NOMO-1 treated with DMSO at 0.1 percent for 48 hours (cell line): ENCODE measurements at regions not wholly inside any gene's neighbourhood (a gene's known extent, or its start where the extent isn't known, plus 50 kb on each side); places are given as distances from the start of the nearest gene placed in this dataset.
A peak's percentile ranks its signal among the peaks of the same experiment; 100 is the strongest.
"Not testable (repeated sequence)": the region's sequence is repeated elsewhere in the genome, so short reads cannot be mapped to it uniquely, and the experiment has no call there.

Source experiments
- DNase-seq: peaks from one replicate; lab custom pipeline; 2025; ENCODE audit not compliant: unreplicated experiment; lab: John Stamatoyannopoulos, UW

DNA sequence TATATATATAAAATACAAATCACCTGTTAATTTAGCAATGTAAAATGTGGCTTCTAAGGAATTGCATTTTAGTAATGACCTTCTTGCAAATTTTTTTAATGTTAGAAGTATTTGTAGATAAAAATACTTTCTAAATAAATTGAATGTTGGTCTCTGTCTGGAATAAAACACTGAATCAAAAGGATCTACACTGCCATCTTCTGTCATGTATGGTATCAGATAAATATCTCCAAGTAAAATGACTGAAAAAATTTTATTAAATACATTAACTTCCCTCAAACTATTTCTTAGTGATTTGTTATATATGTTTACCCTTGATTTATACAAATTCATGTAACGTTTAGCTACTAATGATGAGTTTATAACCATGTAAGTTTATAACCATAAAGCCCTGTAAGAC, 2029.3 kb downstream of the MRPL39 start:
- DNase-seq, result no peak

DNA sequence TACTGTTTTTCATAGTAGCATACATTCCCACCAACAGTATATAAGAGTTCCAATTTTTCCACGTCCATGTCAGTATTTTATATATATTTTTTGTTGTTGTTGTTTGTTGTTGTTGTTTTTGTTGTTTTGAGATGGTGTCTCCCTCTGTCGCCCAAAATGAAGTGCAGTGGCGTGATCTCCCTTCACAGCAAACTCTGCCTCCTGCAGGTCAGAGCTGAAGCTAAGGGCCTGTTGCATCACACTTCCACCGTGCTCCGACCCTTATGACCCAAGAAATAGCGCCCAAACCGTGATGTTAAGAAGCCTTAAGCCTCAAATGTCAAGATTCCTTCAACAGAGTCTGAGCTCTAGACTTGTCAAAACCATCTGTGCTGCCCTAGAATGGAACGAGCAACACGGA, 2032.3 kb downstream of the MRPL39 start:
- DNase-seq, result no peak

DNA sequence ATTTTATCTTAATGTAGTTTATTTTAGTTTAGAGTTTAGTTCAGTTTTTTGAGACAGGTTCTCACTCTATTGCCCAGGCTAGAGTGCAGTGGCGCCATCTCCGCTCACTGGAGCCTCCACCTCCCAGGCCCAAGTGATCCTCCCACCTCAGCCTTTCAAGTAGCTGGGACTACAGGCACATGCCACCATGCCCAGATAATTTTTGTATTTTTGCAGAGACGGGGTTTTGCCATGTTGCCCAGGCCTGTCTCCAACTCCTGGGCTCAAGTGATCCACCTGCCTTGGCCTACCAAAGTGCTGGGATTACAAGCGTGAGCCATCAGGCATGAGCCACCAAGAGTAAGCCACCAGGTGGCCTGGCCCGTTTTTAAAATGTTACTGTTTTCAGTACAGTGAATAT, 2058.4 kb downstream of the MRPL39 start:
- not testable (repeated sequence) for DNase-seq

DNA sequence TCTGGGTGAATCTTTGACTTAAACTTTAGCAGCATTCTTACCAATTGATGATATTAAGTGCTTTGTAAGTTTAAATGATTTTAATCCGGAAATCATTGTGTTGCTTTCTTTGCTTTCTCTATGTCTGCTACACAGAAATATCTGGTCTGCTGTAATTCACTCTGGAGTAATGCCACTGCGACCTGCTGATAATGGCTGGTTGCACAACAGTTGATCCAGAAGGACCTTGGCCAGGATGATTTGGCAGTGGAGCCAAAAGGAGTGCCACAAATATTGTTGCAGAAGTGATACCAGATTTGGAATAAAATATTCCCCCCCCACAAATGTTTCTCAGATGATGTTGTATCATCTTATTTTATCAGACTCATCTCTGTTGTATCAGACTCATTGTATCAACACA, 2063.9 kb downstream of the MRPL39 start:
- DNase-seq, result no peak

DNA sequence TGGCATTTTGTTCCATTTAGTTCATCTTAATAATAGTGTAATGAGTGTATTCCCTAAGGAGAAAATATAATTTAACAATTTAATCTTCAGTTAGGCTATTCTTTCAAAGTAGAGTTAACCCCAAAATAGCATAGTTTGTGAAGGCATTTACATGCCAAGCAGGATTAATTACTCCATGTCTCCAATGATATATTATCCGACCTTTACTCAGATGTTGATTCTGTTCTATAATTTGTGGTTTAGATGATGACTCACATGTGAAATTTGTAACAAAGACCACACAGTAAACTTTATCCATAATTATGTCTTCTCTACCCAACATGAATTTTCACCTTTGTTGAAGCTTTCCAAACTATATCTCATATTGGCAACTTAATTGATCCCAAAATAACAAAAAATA, 2065.2 kb downstream of the MRPL39 start:
- DNase-seq, result peak; percentile 3

DNA sequence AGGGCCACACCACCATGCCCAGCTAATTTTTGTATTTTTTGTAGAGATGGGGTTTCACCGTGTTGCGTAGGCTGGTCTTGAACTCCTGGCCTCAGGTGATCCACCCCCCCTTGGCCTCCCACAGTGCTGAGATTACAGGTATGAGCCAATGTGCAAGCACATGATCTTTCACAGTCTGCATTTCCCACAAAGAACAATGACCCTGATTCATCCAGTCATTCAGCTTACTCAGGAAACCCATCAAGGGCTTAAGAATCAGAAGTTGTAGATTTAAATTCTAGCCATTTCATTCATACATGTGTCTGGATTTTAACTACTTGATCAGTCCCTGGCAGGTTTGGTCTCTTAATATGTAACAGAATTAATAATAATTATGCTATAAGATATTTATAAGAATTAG, 2065.7 kb downstream of the MRPL39 start:
- DNase-seq, result no peak

DNA sequence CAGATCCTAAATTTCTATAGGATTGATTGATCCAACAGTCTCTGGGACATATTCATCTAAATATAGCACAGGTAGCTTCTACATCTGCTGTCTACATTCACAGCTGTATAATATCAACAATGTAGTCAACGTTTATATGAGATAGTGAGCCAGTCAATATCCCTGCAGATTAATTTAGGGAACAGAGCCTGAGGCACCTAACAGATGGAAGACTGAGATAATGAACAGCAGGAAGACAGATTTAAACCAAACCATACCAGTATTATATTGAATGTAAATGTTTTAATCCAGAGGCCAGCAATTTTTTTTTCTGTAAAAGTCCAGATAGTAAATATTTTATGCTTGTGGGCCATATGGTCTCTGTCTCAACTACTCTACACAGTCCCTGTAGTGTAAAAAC, 2072.4 kb downstream of the MRPL39 start:
- DNase-seq, result no peak

DNA sequence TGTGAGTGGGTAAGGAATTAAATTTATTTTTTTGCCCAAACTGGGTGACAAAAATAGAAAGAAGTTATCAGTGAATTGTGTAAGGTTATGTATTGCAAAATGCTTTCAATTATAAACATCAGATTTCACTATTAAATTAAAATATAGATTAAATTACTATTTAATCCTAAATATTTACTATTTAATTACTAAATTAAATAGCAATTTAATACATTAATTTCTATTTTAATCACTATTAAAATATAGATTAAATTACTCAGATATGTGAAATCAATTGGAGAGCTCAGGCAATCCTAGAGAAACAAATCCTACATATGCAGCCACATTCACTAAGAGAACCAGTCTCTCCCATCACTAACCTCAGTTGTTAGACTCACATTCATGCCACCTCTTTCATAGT, 2075.8 kb downstream of the MRPL39 start:
- no peak for DNase-seq

DNA sequence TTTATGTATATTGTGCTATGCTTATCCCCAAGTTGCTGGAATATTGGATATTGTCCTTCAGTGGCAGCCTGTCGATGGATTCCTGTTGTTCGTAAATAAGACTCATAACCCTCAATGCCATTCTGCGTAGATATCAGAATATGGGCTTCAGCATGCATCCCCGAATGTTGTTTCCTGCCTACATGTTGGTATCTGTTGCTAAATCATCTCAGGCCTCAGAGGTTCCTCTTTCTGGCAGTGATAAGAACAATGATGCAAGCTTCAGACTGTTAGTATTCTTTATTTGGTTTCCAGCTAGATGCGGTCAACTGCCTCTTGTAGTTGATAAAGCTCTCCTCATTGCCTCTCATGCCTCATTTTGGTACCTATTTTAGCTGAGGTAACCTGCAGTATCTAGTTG, 2082.6 kb downstream of the MRPL39 start:
- DNase-seq, result peak; percentile 93

DNA sequence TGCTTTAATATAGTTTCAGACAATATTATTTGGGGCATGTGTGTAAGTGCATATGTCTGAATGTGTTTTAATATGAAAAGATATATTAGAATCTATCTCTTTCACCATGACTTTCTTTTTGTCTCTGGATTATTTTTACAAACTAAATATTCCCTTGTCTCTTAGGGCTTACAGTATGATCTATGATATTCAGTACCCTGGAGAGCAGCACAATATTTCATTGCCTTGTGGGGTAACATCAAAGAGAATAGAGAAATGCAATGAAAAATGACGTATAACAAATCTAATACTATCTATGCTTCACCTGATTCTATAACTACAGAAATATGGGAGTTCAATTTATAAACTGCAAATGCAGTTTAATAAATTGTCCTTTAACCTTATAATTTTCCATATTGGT, 2084.5 kb downstream of the MRPL39 start:
- no peak for DNase-seq

DNA sequence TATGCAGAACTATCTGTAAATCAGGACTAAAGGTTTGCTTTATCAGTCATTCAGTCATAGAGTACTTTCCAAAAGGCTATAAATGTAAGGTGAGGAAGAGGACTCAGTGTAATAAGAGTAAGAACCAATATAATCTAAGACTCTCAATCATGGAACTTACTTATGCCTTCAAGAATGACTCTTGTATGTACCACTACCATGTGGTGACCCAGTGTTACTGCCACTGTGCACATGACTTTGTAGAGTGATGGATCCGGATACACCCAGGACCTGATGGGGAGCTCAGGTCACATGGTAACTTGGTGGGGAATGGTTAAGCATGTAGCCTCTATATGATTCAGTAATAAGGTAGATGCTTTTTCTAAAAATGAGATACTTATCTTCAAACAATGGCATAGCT, 2099.8 kb downstream of the MRPL39 start:
- no peak for DNase-seq

DNA sequence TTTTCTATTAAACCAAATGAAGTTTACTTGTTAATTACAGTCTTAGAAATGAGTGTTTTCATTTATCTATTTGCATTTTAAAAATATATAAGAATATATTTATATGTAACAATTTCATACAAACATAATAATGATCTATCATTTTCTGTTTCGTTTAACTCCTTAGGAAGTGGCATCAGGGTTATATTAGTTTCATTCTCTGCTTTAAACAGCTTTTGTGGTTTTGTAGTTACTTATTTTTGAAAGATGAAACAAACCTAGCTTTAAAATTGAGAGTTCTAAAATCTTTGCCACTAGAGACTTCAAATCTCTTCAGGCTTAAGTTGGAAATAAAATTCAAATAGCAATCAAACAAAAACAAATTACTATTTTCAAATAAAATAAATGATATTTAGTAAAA, 2110.6 kb downstream of the MRPL39 start:
- DNase-seq, result no peak

DNA sequence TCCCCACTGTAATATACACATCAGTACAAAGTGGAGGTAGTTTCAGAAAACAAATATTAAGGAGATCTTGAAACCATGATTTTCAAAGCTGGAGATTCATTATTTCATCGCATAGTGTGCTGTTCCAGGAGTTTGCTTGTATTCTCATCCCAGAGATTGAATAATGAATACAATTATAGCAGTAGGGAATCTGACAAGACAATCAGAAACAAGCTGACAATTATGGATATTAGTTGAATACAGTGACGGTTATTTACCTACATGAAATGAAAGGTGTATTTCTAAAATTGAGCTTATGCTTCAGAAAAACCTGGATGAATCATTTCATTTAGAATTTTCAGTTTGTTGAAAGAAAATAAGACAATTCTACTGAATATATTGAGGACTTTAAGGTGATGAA, 2119.0 kb downstream of the MRPL39 start:
- DNase-seq, result no peak

DNA sequence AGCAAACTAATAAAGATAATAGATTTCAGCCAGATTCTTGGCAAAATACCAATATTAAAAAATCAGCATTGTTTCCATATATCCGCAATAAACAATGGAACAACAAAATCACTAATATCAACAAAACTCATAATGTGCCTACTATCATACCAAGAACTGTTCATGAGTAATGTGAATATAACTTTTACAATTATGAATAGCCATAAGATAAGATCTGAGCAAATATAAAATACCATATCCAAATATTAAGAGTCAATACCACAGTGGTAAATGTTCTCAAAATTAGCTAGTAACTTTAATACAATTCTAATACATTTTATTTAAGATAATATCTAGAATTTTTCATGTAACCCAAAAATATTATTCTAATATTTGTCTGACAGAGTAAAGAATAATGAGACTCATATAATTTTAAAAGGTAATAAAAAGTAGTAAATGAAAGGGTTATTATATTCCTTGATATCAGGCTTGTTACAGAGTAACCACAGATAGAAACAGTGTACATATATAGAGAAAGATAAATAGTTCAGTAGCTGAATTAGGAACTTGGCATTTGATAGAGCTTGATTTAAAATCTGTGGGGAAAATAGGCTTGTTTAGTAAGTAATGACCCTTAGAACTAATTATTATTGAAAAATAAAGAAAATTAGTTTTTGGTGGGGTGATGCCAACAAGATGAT, 2126.6 kb downstream of the MRPL39 start:
- DNase-seq, result no peak

DNA sequence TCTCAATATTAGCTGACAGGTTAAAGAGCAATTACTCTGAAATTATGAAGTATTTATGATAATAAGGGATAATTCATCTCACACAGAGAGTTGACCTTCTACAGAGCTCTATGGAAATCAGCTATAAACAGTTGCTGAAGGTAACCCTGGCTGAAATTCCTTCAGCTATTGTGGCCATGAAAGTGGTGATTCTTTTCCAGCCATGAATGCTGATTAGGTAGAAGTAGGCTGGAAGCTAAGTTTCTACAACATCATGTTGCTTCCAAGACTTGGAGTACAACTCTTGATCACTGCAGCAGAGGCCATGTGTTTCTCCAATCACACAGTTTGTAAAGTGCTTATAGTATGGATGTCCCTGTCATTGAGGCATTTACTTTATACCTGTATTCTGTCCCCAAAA, 2128.9 kb downstream of the MRPL39 start:
- no peak for DNase-seq

DNA sequence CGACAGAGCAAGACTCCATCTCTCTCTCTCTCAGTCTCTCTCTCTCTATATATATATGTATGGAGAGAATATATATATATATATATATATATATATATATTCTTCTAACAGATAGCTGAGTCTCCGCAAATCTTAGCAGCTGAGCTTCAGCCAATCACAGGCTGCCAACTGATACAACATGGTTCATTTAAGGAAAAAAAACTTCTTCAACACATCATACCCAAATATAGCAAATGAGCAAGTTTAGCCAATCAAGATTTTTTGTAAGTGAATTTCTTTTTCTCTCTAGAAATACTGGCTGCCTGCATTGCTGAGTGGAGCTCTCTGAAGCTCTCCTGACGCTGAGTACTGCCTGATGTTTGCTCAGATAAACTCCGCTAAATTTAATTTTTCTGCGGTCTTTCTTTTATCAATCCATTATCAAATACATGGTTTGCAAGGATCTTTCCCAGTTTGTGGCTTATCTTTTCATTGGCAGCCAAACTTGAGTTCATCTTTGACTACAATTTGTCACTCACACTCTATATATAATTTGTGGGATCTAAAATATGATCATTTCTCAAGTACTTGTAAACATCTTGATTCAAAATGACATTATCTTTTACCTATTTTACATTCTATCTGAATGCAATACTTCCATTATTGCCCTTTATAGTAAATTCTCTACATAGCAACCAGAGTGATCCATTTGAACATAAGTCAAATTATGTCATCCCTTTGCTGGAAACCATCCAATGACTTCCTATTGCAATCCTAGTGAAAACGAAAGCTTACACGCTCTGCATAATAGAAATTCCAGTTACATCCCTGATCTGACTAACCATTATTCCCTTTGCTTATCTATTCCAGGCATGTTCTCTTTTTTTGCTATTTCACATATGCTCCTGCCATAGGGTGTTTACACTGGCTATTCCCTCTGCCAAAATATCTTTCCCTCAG, 2131.7 kb downstream of the MRPL39 start:
- no peak for DNase-seq

DNA sequence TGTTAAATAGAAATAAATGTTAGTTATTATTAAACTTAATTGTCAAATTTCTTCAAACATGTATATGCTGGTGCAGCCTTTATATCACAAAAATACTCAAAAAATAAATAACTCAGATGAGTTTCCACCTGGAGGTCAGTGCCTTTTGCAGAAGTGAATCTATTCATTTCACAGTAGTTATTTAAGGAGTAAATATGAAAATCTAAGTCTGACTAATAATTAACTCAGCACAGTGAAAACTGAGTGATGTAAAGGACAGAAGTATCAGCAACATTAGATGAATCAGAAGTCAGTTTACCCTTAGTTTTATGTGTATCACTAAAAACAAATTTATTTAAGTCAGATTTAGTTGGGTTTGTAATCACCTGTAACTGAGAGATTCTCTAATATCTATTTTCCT, 2135.4 kb downstream of the MRPL39 start:
- no peak for DNase-seq

DNA sequence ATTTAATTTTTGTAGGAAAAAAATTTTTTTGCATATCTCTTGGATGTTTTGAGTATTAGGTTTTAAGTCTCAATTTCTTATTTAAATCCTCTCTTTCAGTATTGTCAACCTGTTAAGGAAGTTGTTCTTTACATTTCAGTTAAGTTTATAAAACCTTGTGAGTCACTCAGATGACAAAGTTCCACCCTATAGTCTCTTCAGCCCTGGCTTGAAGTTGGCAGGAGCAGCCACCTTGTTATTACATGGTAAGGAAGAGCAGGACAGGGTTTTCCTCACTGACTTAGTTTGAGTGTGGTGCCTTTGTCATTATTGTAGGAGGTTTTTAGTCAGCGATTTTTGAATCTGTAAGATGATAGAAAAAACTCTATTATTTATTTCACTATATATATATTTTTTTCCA, 2143.9 kb downstream of the MRPL39 start:
- no peak for DNase-seq

DNA sequence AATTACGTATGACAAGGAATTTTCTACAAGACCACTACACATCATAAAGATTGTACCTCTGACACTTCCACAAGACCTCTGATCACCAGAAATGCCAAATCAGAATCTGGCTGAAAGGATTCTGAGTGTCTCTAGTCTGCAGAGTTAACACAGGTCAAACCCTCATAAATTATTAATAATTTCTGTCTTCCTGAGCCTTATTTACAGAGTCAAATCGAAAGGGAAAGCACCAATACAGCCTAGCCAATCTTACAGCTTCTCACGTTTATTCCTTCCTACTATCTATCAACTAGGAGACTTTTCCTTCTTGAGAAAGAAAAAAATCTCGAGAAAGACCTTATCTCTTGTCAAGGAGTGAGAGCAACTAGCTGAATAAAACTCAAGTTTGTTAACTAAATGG, 2151.6 kb downstream of the MRPL39 start:
- no peak for DNase-seq

DNA sequence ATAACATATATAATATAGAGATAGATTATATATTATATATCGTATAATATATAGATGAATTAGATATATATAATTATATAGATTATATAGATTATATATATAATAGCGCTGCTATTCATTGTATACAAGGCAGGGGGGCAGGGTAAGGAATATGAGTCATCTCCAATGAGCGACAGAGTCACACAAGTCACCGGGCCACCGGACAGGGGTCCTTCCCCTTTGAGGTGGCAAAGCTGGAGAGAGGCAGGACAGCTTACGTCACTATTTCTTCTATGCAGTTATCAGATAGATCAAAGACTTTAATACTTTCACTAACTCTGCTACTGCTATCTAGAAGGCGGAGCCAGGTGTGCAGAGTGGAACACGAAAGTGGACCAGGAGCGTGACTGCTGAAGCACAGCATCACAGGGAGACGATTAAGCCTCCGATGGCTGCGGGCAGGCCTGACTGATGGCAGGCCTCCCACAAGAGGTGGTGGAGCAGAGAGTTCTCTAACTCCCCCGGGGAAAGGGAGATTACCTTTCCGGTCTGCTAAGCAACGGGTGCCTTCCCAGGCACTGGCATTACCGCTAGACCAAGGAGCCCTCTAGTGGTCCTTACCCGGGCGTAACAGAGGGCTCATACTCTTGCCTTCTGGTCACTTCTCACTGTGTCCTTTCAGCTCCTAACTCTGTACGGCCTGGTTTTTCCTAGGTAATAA, 2154.7 kb downstream of the MRPL39 start:
- DNase-seq, result no peak

DNA sequence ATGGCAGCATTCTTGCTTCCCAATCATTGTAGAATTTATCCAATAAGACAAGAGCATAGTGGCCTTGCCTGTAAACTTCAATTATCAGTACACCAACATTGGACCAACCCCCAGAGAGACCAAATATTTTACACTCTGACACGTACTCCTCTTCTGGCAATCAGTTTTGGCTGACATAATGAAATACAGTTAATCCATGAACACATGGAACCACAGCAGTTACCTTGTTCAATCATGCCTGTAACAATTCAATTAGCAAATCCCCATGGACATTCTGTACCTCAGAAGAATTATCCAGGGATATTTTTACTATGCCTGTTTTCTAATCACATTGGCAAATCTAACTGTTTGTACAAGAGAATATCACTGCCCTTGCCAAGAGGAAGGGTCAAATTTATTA, 2162.0 kb downstream of the MRPL39 start:
- DNase-seq, result no peak

DNA sequence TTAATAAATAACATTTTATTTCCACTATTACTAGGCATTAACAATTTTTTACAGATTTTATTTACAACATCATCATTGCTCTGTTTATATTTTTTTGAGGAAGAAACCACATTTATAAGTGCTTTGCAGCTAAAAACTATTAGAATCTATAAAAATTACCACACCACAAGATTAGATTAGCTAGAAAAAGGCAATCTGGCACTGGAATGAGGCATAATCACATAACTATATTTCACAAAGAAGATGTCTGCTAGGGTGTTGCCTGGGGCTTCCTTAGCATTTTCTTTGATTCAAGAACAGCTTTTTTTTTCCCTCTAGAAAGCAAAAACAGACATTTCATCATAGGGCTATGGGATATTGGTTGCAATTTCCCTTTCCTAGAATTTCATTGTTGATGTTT, 2169.2 kb downstream of the MRPL39 start:
- no peak for DNase-seq
